VCaP (cell line): ENCODE measurements at regions not wholly inside any gene's neighbourhood (a gene's known extent, or its start where the extent isn't known, plus 50 kb on each side); places are given as distances from the start of the nearest gene placed in this dataset.

Experiments
- H3K27ac ChIP-seq: fragments of 450-650 bp; 2 replicates; pipeline ENCODE4 v1.5.1; 2017
- TF ChIP-seq, protein P1 (sequence below): fragments of 450-650 bp; conservative IDR thresholded peaks from 2 replicates; pipeline ENCODE4 v1.5.1; 2017; ENCODE audit warnings: mild to moderate bottlenecking, moderate library complexity

- H3K27ac ChIP-seq = peak overlapping the region; percentile 56
- TF ChIP-seq, protein P1, sequence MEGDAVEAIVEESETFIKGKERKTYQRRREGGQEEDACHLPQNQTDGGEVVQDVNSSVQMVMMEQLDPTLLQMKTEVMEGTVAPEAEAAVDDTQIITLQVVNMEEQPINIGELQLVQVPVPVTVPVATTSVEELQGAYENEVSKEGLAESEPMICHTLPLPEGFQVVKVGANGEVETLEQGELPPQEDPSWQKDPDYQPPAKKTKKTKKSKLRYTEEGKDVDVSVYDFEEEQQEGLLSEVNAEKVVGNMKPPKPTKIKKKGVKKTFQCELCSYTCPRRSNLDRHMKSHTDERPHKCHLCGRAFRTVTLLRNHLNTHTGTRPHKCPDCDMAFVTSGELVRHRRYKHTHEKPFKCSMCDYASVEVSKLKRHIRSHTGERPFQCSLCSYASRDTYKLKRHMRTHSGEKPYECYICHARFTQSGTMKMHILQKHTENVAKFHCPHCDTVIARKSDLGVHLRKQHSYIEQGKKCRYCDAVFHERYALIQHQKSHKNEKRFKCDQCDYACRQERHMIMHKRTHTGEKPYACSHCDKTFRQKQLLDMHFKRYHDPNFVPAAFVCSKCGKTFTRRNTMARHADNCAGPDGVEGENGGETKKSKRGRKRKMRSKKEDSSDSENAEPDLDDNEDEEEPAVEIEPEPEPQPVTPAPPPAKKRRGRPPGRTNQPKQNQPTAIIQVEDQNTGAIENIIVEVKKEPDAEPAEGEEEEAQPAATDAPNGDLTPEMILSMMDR = no peak
Observed at GRCh38 chr6:18062733-18063132, 59.7 kb downstream of the NHLRC1 start.

DNA sequence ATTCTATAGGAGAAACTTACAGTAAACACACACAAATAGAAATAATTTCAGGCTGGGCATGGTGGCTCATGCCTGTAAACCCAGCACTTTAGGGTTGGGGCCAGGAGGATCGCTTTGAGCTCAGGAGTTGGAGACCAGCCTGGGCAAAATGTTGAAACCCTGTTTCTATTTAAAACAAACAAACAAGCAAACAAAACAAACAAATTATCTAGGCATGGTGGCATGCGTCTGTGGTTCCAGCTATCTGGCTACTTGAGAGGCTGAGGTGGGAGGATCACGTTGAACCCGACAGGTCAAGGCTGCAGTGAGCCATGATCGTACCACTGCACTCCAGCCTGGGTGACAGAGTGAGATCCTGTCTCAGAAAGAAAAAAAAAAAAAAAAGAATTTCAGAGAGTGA, 64.0 kb downstream of the NHLRC1 start:
- H3K27ac ChIP-seq = no peak overlapping the region
- TF ChIP-seq, protein P1 = no peak

- TF ChIP-seq, protein P1 = no peak
- peak overlapping the region; percentile 66 for H3K27ac ChIP-seq
Observed at GRCh38 chr6:18055714-18056382, 66.6 kb downstream of the NHLRC1 start.

- no peak overlapping the region; the same call in 1 of the 2 replicates for H3K27ac ChIP-seq
- TF ChIP-seq, protein P1 = no peak
Observed at GRCh38 chr6:18055098-18055497, 67.4 kb downstream of the NHLRC1 start.

GRCh38 chr6:18053555-18054445, 66.4 kb upstream of the KIF13A start:
- TF ChIP-seq, protein P1 = no peak
- H3K27ac ChIP-seq = peak overlapping the region; percentile 62

GRCh38 chr6:18053078-18053477, 65.6 kb upstream of the KIF13A start:
- peak overlapping the region; percentile 62 for H3K27ac ChIP-seq
- TF ChIP-seq, protein P1 = no peak

GRCh38 chr6:18049646-18050045, 62.2 kb upstream of the KIF13A start:
- H3K27ac ChIP-seq = no peak overlapping the region
- TF ChIP-seq, protein P1 = no peak
